ENCODE measurements at regions not wholly inside any gene's neighbourhood (a gene's known extent, or its start where the extent isn't known, plus 50 kb on each side); places are given as distances from the start of the nearest gene placed in this dataset.

GRCh38 chr5:24923400-24923799 lies 278.6 kb upstream of the CDH10 start:
- peaks cover 24% of the 10 kb centered on the region for H3K9me3 Mint-ChIP-seq
- H3K4me3 Mint-ChIP-seq: no peak overlapping the region
- TF ChIP-seq, protein P1, sequence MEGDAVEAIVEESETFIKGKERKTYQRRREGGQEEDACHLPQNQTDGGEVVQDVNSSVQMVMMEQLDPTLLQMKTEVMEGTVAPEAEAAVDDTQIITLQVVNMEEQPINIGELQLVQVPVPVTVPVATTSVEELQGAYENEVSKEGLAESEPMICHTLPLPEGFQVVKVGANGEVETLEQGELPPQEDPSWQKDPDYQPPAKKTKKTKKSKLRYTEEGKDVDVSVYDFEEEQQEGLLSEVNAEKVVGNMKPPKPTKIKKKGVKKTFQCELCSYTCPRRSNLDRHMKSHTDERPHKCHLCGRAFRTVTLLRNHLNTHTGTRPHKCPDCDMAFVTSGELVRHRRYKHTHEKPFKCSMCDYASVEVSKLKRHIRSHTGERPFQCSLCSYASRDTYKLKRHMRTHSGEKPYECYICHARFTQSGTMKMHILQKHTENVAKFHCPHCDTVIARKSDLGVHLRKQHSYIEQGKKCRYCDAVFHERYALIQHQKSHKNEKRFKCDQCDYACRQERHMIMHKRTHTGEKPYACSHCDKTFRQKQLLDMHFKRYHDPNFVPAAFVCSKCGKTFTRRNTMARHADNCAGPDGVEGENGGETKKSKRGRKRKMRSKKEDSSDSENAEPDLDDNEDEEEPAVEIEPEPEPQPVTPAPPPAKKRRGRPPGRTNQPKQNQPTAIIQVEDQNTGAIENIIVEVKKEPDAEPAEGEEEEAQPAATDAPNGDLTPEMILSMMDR (IDR thresholded peaks at IDR 0.05): no peak
- no peaks in the 10 kb centered on the region for H3K36me3 Mint-ChIP-seq (ENCODE audit: low read depth)
- H3K4me1 Mint-ChIP-seq (ENCODE audit: low read depth): no peaks in the 10 kb centered on the region
- Histone ChIP-seq H3K9me3 (ENCODE audit: control insufficient read depth in 1 of 2, insufficient read depth in 1 of 2, low read length in 2 of 2) (peaks cover 3% of the 10 kb centered on the region in 2 experiments), H3K4me3 (ENCODE audit: low read length) (no peak overlapping the region), H3K27ac (ENCODE audit: low read depth in 1 of 2, low read length in 2 of 2) (no peak overlapping the region), H3K27me3 (ENCODE audit: control insufficient read depth in 1 of 2, insufficient read depth in 2 of 2, low read length in 2 of 2) (no peaks in the 10 kb centered on the region), H3K4me1 (ENCODE audit: insufficient read depth, low read length) (no peaks in the 10 kb centered on the region), H3K36me3 (ENCODE audit: insufficient read depth, low read length) (no peaks in the 10 kb centered on the region)
- no peak overlapping the region for H3K27ac Mint-ChIP-seq
- ATAC-seq (ENCODE audit: poor library complexity) (no peak), DNase-seq (no peak)
- POLR2A ChIA-PET: no interaction called here
- intact Hi-C loops (cut with DNase I, micrococcal nuclease): no loop called here
- H3K27me3 Mint-ChIP-seq: no peaks in the 10 kb centered on the region
- CTCF ChIA-PET: no interaction called here

- Mint-ChIP-seq H3K4me3 (no peak overlapping the region), H3K36me3 (ENCODE audit: low read depth) (no peaks in the 10 kb centered on the region), H3K4me1 (ENCODE audit: low read depth) (no peaks in the 10 kb centered on the region), H3K27me3 (no peaks in the 10 kb centered on the region), H3K9me3 (peaks cover 16% of the 10 kb centered on the region), H3K27ac (no peak overlapping the region)
- ChIA-PET CTCF (no interaction called here), POLR2A (no interaction called here)
- no peaks in the 10 kb centered on the region for H3K27me3 ChIP-seq (ENCODE audit: control insufficient read depth in 1 of 2, insufficient read depth in 2 of 2, low read length in 2 of 2)
- no peaks in the 10 kb centered on the region for H3K4me1 ChIP-seq (ENCODE audit: insufficient read depth, low read length)
- peaks cover 3 to 6% of the 10 kb centered on the region in 2 experiments for H3K9me3 ChIP-seq (ENCODE audit: control insufficient read depth in 1 of 2, insufficient read depth in 1 of 2, low read length in 2 of 2)
- H3K4me3 ChIP-seq (ENCODE audit: low read length): no peak overlapping the region
- TF ChIP-seq, protein P1 (IDR thresholded peaks at IDR 0.05): no peak
- no peaks in the 10 kb centered on the region for H3K36me3 ChIP-seq (ENCODE audit: insufficient read depth, low read length)
- intact Hi-C loops (cut with DNase I, micrococcal nuclease): no loop called here
- no peak overlapping the region for H3K27ac ChIP-seq (ENCODE audit: low read depth in 1 of 2, low read length in 2 of 2)
- ATAC-seq (ENCODE audit: poor library complexity): no peak
- DNase-seq: no peak
Observed at GRCh38 chr5:24918676-24919075, 273.9 kb upstream of the CDH10 start.

DNA sequence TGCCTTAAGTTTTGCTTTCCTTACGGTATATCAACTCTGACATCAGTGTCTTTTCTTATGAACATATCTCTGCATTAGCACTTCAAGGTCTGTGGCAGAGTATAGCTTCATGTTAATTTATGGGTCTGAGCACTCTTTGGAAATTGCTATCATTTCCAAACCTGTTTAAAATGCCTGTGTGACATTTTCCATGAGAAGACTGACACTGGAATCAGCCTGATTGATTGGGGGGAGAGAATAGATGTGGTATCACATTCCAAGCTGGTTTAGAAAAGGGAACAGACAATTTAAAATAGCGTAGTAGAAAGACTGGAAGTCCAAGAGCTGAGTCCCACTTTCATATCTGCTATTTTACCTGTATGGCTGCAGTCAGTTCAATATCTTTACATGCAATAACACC lies 272.1 kb upstream of the CDH10 start:
- peaks cover 0 to 6% of the 10 kb centered on the region in 2 experiments for H3K9me3 ChIP-seq (ENCODE audit: control insufficient read depth in 1 of 2, insufficient read depth in 1 of 2, low read length in 2 of 2)
- no peak overlapping the region for H3K27ac Mint-ChIP-seq
- intact Hi-C loops (cut with DNase I, micrococcal nuclease): no loop called here
- no peak overlapping the region for H3K4me3 ChIP-seq (ENCODE audit: low read length)
- TF ChIP-seq, protein P1 (IDR thresholded peaks at IDR 0.05): no peak
- H3K36me3 ChIP-seq (ENCODE audit: insufficient read depth, low read length): no peaks in the 10 kb centered on the region
- ChIA-PET POLR2A (no interaction called here), CTCF (no interaction called here)
- H3K4me1 Mint-ChIP-seq (ENCODE audit: low read depth): no peaks in the 10 kb centered on the region
- ATAC-seq (ENCODE audit: poor library complexity) (no peak), DNase-seq (no peak)
- H3K4me3 Mint-ChIP-seq: no peak overlapping the region
- no peaks in the 10 kb centered on the region for H3K36me3 Mint-ChIP-seq (ENCODE audit: low read depth)
- H3K4me1 ChIP-seq (ENCODE audit: insufficient read depth, low read length): no peaks in the 10 kb centered on the region
- H3K27me3 ChIP-seq (ENCODE audit: control insufficient read depth in 1 of 2, insufficient read depth in 2 of 2, low read length in 2 of 2): no peaks in the 10 kb centered on the region
- peaks cover 14% of the 10 kb centered on the region for H3K9me3 Mint-ChIP-seq
- H3K27me3 Mint-ChIP-seq: no peaks in the 10 kb centered on the region
- no peak overlapping the region for H3K27ac ChIP-seq (ENCODE audit: low read depth in 1 of 2, low read length in 2 of 2)

Measured in CD4-positive, alpha-beta T cell (primary cell).